Ovary (tissue), 7 donors: ENCODE measurements at regions not wholly inside any gene's neighbourhood (a gene's known extent, or its start where the extent isn't known, plus 50 kb on each side); places are given as distances from the start of the nearest gene placed in this dataset.

Source experiments
- DNase-seq, 5 donors: peaks; one replicate each; pipeline ENCODE4 v3.0.0-alpha.2; 2019 to 2020
- H3K27ac ChIP-seq, 2 donors: fragments of 200-600 bp; one replicate each; pipeline versions ENCODE4 v1.5.1 to v1.8.0; 2019 to 2022
- H3K27me3 ChIP-seq: fragments of 200-600 bp; one replicate; pipeline ENCODE4 v1.8.0; 2022
- H3K36me3 ChIP-seq: fragments of 200-600 bp; sonication (generic); one replicate; pipeline ENCODE4 v1.5.1; 2019
- H3K4me1 ChIP-seq: one replicate; pipeline ENCODE4 v1.8.1; 2013; ENCODE audit warnings: mild to moderate bottlenecking, moderate library complexity; ENCODE audit not compliant: insufficient read depth
- H3K4me3 ChIP-seq: fragments of 200-600 bp; sonication (generic); one replicate; pipeline ENCODE4 v1.5.1; 2017
- H3K9me3 ChIP-seq, 2 donors: fragments of 200-600 bp in 1 of 2; sonication (generic) in 1 of 2; one replicate each; pipeline versions ENCODE4 v1.5.1 to v1.8.1; 2013 to 2019; ENCODE audit warnings: mild to moderate bottlenecking in 1 of 2, moderate library complexity in 1 of 2
- CTCF ChIP-seq, 3 donors: fragments of 450-650 bp in 2 of 3; fragments of 200-600 bp in 1 of 3; IDR thresholded peaks; one replicate each; pipeline versions ENCODE4 v1.5.1 to v1.8.0; 2016 to 2022; ENCODE audit warnings: antibody characterized with exemption in 3 of 3, mild to moderate bottlenecking in 1 of 3
- EP300 ChIP-seq: sonication (generic); formaldehyde crosslinking; IDR thresholded peaks from one replicate; pipeline ENCODE4 v1.6.1; 2017; ENCODE audit warnings: antibody characterized with exemption
- POLR2A ChIP-seq: fragments of 450-650 bp; IDR thresholded peaks from one replicate; pipeline ENCODE4 v1.6.1; 2017; ENCODE audit warnings: antibody characterized with exemption, mild to moderate bottlenecking, moderate library complexity
- WGBS, 3 donors: extraction: QIAGEN DNeasy Blood & Tissue Kit in 1 of 3; methylation state at CpG; one replicate each; pipeline versions ENCODE4 v1.1.5 to v1.1.7; 2013 to 2017; 5-methylcytosine and 5-hydroxymethylcytosine counted together
- intact Hi-C, 4 donors: fragments of 100-400 bp; cut with DNase I; formaldehyde crosslinking; loops; one replicate each; pipeline versions ENCODE4 v1.11.0 to v1.15.1; 2022 to 2023
- donor health status: DM: no; HTN: no; CAD: no; lungs with moderate emphysema.
- donor health status: DM: no; HTN: no; CAD: no.
- donor health status: Bipolar disorder and iron deficiency.
- donor health status: DM: no; HTN: no; CAD: no.
- donor health status: DM: yes; HTN: yes; CAD: no.

- intact Hi-C loops: no loop called here
- Histone ChIP-seq H3K4me1 (no peaks in the 10 kb centered on the region), H3K27ac (no peak overlapping the region), H3K4me3 (no peak overlapping the region), H3K9me3 (peaks cover 0 to 2% of the 10 kb centered on the region in 2 donors), H3K27me3 (no peaks in the 10 kb centered on the region), H3K36me3 (no peaks in the 10 kb centered on the region)
- 97 to 100% (median 98%) methylated on average over 1 of the region's 1 CpG for WGBS, 3 donors
- DNase-seq: no peak
- no peak for TF ChIP-seq CTCF (IDR thresholded peaks at IDR 0.05)
- no peak for TF ChIP-seq EP300
- TF ChIP-seq POLR2A: no peak
Measured at GRCh38 chr4:124097447-124097846, 615.1 kb downstream of the ANKRD50 start.

- H3K27ac ChIP-seq: no peak overlapping the region
- WGBS, 3 donors: 92 to 96% (median 96%) methylated on average over 3 of the region's 3 CpGs
- DNase-seq: no peak
- H3K9me3 ChIP-seq: no peaks in the 10 kb centered on the region
- H3K4me3 ChIP-seq: no peak overlapping the region
- intact Hi-C loops: no loop called here
- TF ChIP-seq EP300 (no peak), POLR2A (no peak), CTCF (IDR thresholded peaks at IDR 0.05) (no peak)
- H3K27me3 ChIP-seq: no peaks in the 10 kb centered on the region
- H3K4me1 ChIP-seq: no peaks in the 10 kb centered on the region
- no peaks in the 10 kb centered on the region for H3K36me3 ChIP-seq
Measured at GRCh38 chr4:124104101-124104500, 608.4 kb downstream of the ANKRD50 start.

GRCh38 chr4:124104628-124105027 is 607.9 kb downstream of the ANKRD50 start:
- Histone ChIP-seq H3K36me3 (no peaks in the 10 kb centered on the region), H3K27me3 (no peaks in the 10 kb centered on the region), H3K9me3 (no peaks in the 10 kb centered on the region), H3K4me3 (no peak overlapping the region), H3K4me1 (no peaks in the 10 kb centered on the region), H3K27ac (no peak overlapping the region)
- intact Hi-C loops: no loop called here
- DNase-seq: no peak
- TF ChIP-seq EP300 (no peak), POLR2A (no peak), CTCF (IDR thresholded peaks at IDR 0.05) (no peak)
- WGBS, 3 donors: 96 to 100% (median 98%) methylated on average over 3 of the region's 3 CpGs

- no peak overlapping the region for H3K4me3 ChIP-seq
- DNase-seq: no peak
- H3K9me3 ChIP-seq: no peaks in the 10 kb centered on the region
- H3K4me1 ChIP-seq: no peaks in the 10 kb centered on the region
- H3K27me3 ChIP-seq: no peaks in the 10 kb centered on the region
- WGBS, 3 donors: 77 to 90% (median 81%) methylated on average over 2 of the region's 2 CpGs
- no peak overlapping the region for H3K27ac ChIP-seq
- intact Hi-C loops: no loop called here
- TF ChIP-seq POLR2A (no peak), EP300 (no peak), CTCF (IDR thresholded peaks at IDR 0.05) (no peak)
- no peaks in the 10 kb centered on the region for H3K36me3 ChIP-seq
Measured at GRCh38 chr4:124105212-124105611, 607.3 kb downstream of the ANKRD50 start.

GRCh38 chr4:124111411-124111810 is 601.1 kb downstream of the ANKRD50 start:
- DNase-seq: no peak
- H3K27me3 ChIP-seq: no peaks in the 10 kb centered on the region
- TF ChIP-seq CTCF (IDR thresholded peaks at IDR 0.05): no peak
- TF ChIP-seq EP300: no peak
- no peak for TF ChIP-seq POLR2A
- H3K9me3 ChIP-seq: no peaks in the 10 kb centered on the region
- WGBS, 3 donors: 61 to 79% (median 70%) methylated on average over 2 of the region's 2 CpGs
- intact Hi-C loops: loop anchor here in 2 of 4 donors (5.0 kb wide), 1 partner anchor 714 kb away; the partner anchor contains the start of gene SPRY1 (in 2 of the 2)
- H3K4me3 ChIP-seq: no peak overlapping the region
- H3K4me1 ChIP-seq: no peaks in the 10 kb centered on the region
- H3K27ac ChIP-seq: no peak overlapping the region
- no peaks in the 10 kb centered on the region for H3K36me3 ChIP-seq
